ENCODE measurements at regions not wholly inside any gene's neighbourhood (a gene's known extent, or its start where the extent isn't known, plus 50 kb on each side); places are given as distances from the start of the nearest gene placed in this dataset.

- no peak for DNase-seq
These were observed 54.4 kb upstream of the RNF24 start for GRCh38 chr20:4069751-4070150.

GRCh38 chr20:4068708-4069107 is 53.4 kb upstream of the RNF24 start:
- no peak for DNase-seq

- DNase-seq = no peak
These were observed 52.4 kb upstream of the RNF24 start for GRCh38 chr20:4067600-4068261.

GRCh38 chr20:4066551-4066950 is 51.2 kb upstream of the RNF24 start:
- DNase-seq = no peak

GRCh38 chr20:4065391-4065844 is 50.1 kb upstream of the RNF24 start:
- DNase-seq = no peak
